CD8-positive, alpha-beta memory T cell (primary cell): ENCODE measurements at regions not wholly inside any gene's neighbourhood (a gene's known extent, or its start where the extent isn't known, plus 50 kb on each side); places are given as distances from the start of the nearest gene placed in this dataset.

Experiments
- CTCF ChIA-PET: fragments of 350-600 bp; sonication (Branson Sonifier 250); formaldehyde crosslinking; loops from one replicate; lab custom pipeline; 2021; ENCODE audit warnings: antibody characterized with exemption; lab: Charles Lee
- POLR2A ChIA-PET: fragments of 350-600 bp; sonication (Branson Sonifier 250); formaldehyde crosslinking; loops from one replicate; lab custom pipeline; 2021; ENCODE audit warnings: antibody characterized with exemption; lab: Charles Lee
- DNase-seq, 5 donors: peaks; one replicate each; pipeline versions ENCODE4 v3.0.0 to v3.0.0-alpha.2; 2020 to 2022; ENCODE audit warnings: mixed read lengths in 1 of 5
- H3K27ac ChIP-seq: one replicate; pipeline ENCODE4 v1.7.0; 2013; ENCODE audit warnings: low read depth, mild to moderate bottlenecking, low read length, moderate library complexity
- H3K27me3 ChIP-seq: 2 replicates; pipeline ENCODE4 v1.7.0; 2013; ENCODE audit warnings: low read length, mild to moderate bottlenecking; ENCODE audit not compliant: insufficient read depth, poor library complexity, severe bottlenecking
- H3K36me3 ChIP-seq: 2 replicates; pipeline ENCODE4 v1.7.0; 2013; ENCODE audit warnings: mild to moderate bottlenecking, low read length, moderate library complexity; ENCODE audit not compliant: insufficient read depth
- H3K4me1 ChIP-seq: 2 replicates; pipeline ENCODE4 v1.7.0; 2013; ENCODE audit warnings: mild to moderate bottlenecking, low read length, moderate library complexity; ENCODE audit not compliant: insufficient read depth
- H3K4me3 ChIP-seq: 2 replicates; pipeline ENCODE4 v1.7.0; 2013; ENCODE audit warnings: mild to moderate bottlenecking, low read length
- H3K9me3 ChIP-seq: 2 replicates; pipeline ENCODE4 v1.7.0; 2013; ENCODE audit warnings: mild to moderate bottlenecking, low read length
- H3K27ac Mint-ChIP-seq, 8 donors: one replicate each; pipeline ENCODE4 v1.8.0; 2020 to 2021; ENCODE audit warnings: mixed read lengths in 8 of 8, mild to moderate bottlenecking in 6 of 8, inconsistent platforms in 3 of 8, moderate library complexity in 3 of 8
- H3K27me3 Mint-ChIP-seq, 2 donors: one replicate each; pipeline ENCODE4 v1.8.0; 2020 to 2021; ENCODE audit warnings: mixed read lengths in 2 of 2, mild to moderate bottlenecking in 1 of 2, moderate library complexity in 1 of 2
- H3K36me3 Mint-ChIP-seq, 3 donors: one replicate each; pipeline ENCODE4 v1.8.0; 2020 to 2021; ENCODE audit warnings: mixed read lengths in 3 of 3, inconsistent platforms in 1 of 3, mild to moderate bottlenecking in 1 of 3
- H3K4me1 Mint-ChIP-seq, 3 donors: one replicate each; pipeline ENCODE4 v1.8.0; 2020 to 2021; ENCODE audit warnings: mixed read lengths in 3 of 3, inconsistent platforms in 1 of 3, mild to moderate bottlenecking in 1 of 3
- H3K4me3 Mint-ChIP-seq, 7 donors: one replicate each; pipeline ENCODE4 v1.8.0; 2020 to 2021; ENCODE audit warnings: mixed read lengths in 7 of 7, mild to moderate bottlenecking in 6 of 7, moderate library complexity in 4 of 7, inconsistent platforms in 2 of 7
- H3K9me3 Mint-ChIP-seq, 5 donors: one replicate each; pipeline ENCODE4 v1.8.0; 2020 to 2022; ENCODE audit warnings: mixed read lengths in 5 of 5, mild to moderate bottlenecking in 3 of 5, moderate library complexity in 2 of 5, inconsistent platforms in 1 of 5

- no peak overlapping the region for H3K4me3 Mint-ChIP-seq
- Histone ChIP-seq H3K36me3 (no peaks in the 10 kb centered on the region), H3K27me3 (no peaks in the 10 kb centered on the region), H3K4me3 (no peak overlapping the region), H3K9me3 (no peaks in the 10 kb centered on the region), H3K27ac (no peak overlapping the region), H3K4me1 (no peaks in the 10 kb centered on the region)
- H3K27me3 Mint-ChIP-seq, result peaks cover 3 to 11% of the 10 kb centered on the region in 2 donors
- H3K36me3 Mint-ChIP-seq, result no peaks in the 10 kb centered on the region
- ChIA-PET POLR2A (no interaction called here), CTCF (no interaction called here)
- no peak for DNase-seq
- H3K9me3 Mint-ChIP-seq, result peaks cover 0 to 7% (median 0%) of the 10 kb centered on the region in 5 donors
- H3K4me1 Mint-ChIP-seq, result no peaks in the 10 kb centered on the region
- no peak overlapping the region for H3K27ac Mint-ChIP-seq
Measured at GRCh38 chr20:23190557-23190956, 104.4 kb upstream of the CD93 start.

- H3K36me3 ChIP-seq, result no peaks in the 10 kb centered on the region
- Mint-ChIP-seq H3K27me3 (peaks cover 2 to 11% of the 10 kb centered on the region in 2 donors), H3K9me3 (peaks cover 0 to 7% (median 0%) of the 10 kb centered on the region in 5 donors), H3K27ac (no peak overlapping the region), H3K4me1 (no peaks in the 10 kb centered on the region), H3K4me3 (no peak overlapping the region), H3K36me3 (no peaks in the 10 kb centered on the region)
- H3K4me3 ChIP-seq, result no peak overlapping the region
- H3K9me3 ChIP-seq, result no peaks in the 10 kb centered on the region
- ChIA-PET POLR2A (no interaction called here), CTCF (no interaction called here)
- no peak for DNase-seq
- H3K4me1 ChIP-seq, result no peaks in the 10 kb centered on the region
- H3K27me3 ChIP-seq, result no peaks in the 10 kb centered on the region
- no peak overlapping the region for H3K27ac ChIP-seq
Measured at GRCh38 chr20:23189854-23190253, 103.7 kb upstream of the CD93 start.

- no peak for DNase-seq
- Mint-ChIP-seq H3K36me3 (no peaks in the 10 kb centered on the region), H3K27me3 (peaks cover 2 to 15% of the 10 kb centered on the region in 2 donors), H3K4me3 (no peak overlapping the region), H3K9me3 (peaks cover 0 to 8% (median 0%) of the 10 kb centered on the region in 5 donors), H3K27ac (no peak overlapping the region), H3K4me1 (no peaks in the 10 kb centered on the region)
- no peaks in the 10 kb centered on the region for H3K27me3 ChIP-seq
- no peak overlapping the region for H3K4me3 ChIP-seq
- POLR2A ChIA-PET, result no interaction called here
- no peak overlapping the region for H3K27ac ChIP-seq
- no peaks in the 10 kb centered on the region for H3K4me1 ChIP-seq
- H3K36me3 ChIP-seq, result no peaks in the 10 kb centered on the region
- no peaks in the 10 kb centered on the region for H3K9me3 ChIP-seq
- CTCF ChIA-PET, result no interaction called here
Measured at GRCh38 chr20:23189341-23189740, 103.2 kb upstream of the CD93 start.

GRCh38 chr20:23188377-23189169 is 102.4 kb upstream of the CD93 start:
- no peak overlapping the region for H3K4me3 Mint-ChIP-seq
- POLR2A ChIA-PET, result no interaction called here
- Histone ChIP-seq H3K27me3 (no peaks in the 10 kb centered on the region), H3K4me3 (no peak overlapping the region), H3K4me1 (no peaks in the 10 kb centered on the region), H3K27ac (no peak overlapping the region), H3K36me3 (no peaks in the 10 kb centered on the region), H3K9me3 (no peaks in the 10 kb centered on the region)
- peaks cover 0 to 10% (median 0%) of the 10 kb centered on the region in 5 donors for H3K9me3 Mint-ChIP-seq
- no peaks in the 10 kb centered on the region for H3K4me1 Mint-ChIP-seq
- DNase-seq, result no peak
- H3K36me3 Mint-ChIP-seq, result no peaks in the 10 kb centered on the region
- CTCF ChIA-PET, result no interaction called here
- peaks cover 2 to 11% of the 10 kb centered on the region in 2 donors for H3K27me3 Mint-ChIP-seq
- H3K27ac Mint-ChIP-seq, result no peak overlapping the region

- no peaks in the 10 kb centered on the region for H3K36me3 Mint-ChIP-seq
- DNase-seq, result no peak
Measured at GRCh38 chr20:23187751-23188150, 101.6 kb upstream of the CD93 start.

GRCh38 chr20:23186808-23187207 is 100.7 kb upstream of the CD93 start:
- CTCF ChIA-PET, result no interaction called here
- Histone ChIP-seq H3K4me1 (no peaks in the 10 kb centered on the region), H3K27me3 (no peaks in the 10 kb centered on the region), H3K27ac (no peak overlapping the region), H3K4me3 (no peak overlapping the region), H3K36me3 (no peaks in the 10 kb centered on the region), H3K9me3 (no peaks in the 10 kb centered on the region)
- Mint-ChIP-seq H3K27me3 (peaks cover 2 to 8% of the 10 kb centered on the region in 2 donors), H3K36me3 (no peaks in the 10 kb centered on the region), H3K4me1 (no peaks in the 10 kb centered on the region), H3K27ac (no peak overlapping the region), H3K9me3 (peaks cover 0 to 10% (median under 1%) of the 10 kb centered on the region in 5 donors), H3K4me3 (no peak overlapping the region)
- no peak for DNase-seq
- POLR2A ChIA-PET, result no interaction called here

More at GRCh38 chr20:23187751-23188150, 101.6 kb upstream of the CD93 start:
- no peaks in the 10 kb centered on the region for H3K4me1 Mint-ChIP-seq
- Histone ChIP-seq H3K27me3 (no peaks in the 10 kb centered on the region), H3K27ac (no peak overlapping the region), H3K9me3 (no peaks in the 10 kb centered on the region), H3K4me3 (no peak overlapping the region), H3K4me1 (no peaks in the 10 kb centered on the region), H3K36me3 (no peaks in the 10 kb centered on the region)
- CTCF ChIA-PET, result no interaction called here
- H3K27ac Mint-ChIP-seq, result no peak overlapping the region
- POLR2A ChIA-PET, result no interaction called here
- H3K4me3 Mint-ChIP-seq, result no peak overlapping the region
- peaks cover 0 to 10% (median 0%) of the 10 kb centered on the region in 5 donors for H3K9me3 Mint-ChIP-seq
- H3K27me3 Mint-ChIP-seq, result peaks cover 2 to 8% of the 10 kb centered on the region in 2 donors

GRCh38 chr20:23180451-23180921 is 94.4 kb upstream of the CD93 start:
- H3K27me3 ChIP-seq, result no peaks in the 10 kb centered on the region
- Mint-ChIP-seq H3K4me1 (no peaks in the 10 kb centered on the region), H3K27ac (no peak overlapping the region), H3K27me3 (peaks cover 1 to 21% of the 10 kb centered on the region in 2 donors), H3K4me3 (no peak overlapping the region), H3K9me3 (peaks cover 0 to 3% (median 2%) of the 10 kb centered on the region in 5 donors), H3K36me3 (no peaks in the 10 kb centered on the region)
- H3K36me3 ChIP-seq, result no peaks in the 10 kb centered on the region
- H3K4me3 ChIP-seq, result no peak overlapping the region
- H3K9me3 ChIP-seq, result no peaks in the 10 kb centered on the region
- H3K27ac ChIP-seq, result no peak overlapping the region
- DNase-seq, result no peak
- POLR2A ChIA-PET, result no interaction called here
- CTCF ChIA-PET, result no interaction called here
- no peaks in the 10 kb centered on the region for H3K4me1 ChIP-seq

GRCh38 chr20:23179766-23180403 is 93.8 kb upstream of the CD93 start:
- Mint-ChIP-seq H3K4me3 (no peak overlapping the region), H3K27ac (no peak overlapping the region), H3K27me3 (peaks cover 1 to 22% of the 10 kb centered on the region in 2 donors), H3K4me1 (no peaks in the 10 kb centered on the region), H3K9me3 (peaks cover 0 to 5% (median 2%) of the 10 kb centered on the region in 5 donors), H3K36me3 (no peaks in the 10 kb centered on the region)
- H3K4me1 ChIP-seq, result no peaks in the 10 kb centered on the region
- no peak for DNase-seq
- no peaks in the 10 kb centered on the region for H3K36me3 ChIP-seq
- H3K9me3 ChIP-seq, result no peaks in the 10 kb centered on the region
- H3K27me3 ChIP-seq, result no peaks in the 10 kb centered on the region
- no peak overlapping the region for H3K27ac ChIP-seq
- CTCF ChIA-PET, result no interaction called here
- POLR2A ChIA-PET, result no interaction called here
- no peak overlapping the region for H3K4me3 ChIP-seq
